Mucosa of descending colon (tissue), 3 donors: ENCODE measurements at regions not wholly inside any gene's neighbourhood (a gene's known extent, or its start where the extent isn't known, plus 50 kb on each side); places are given as distances from the start of the nearest gene placed in this dataset.

Experiments used
- ATAC-seq: fragments of 200-7000 bp; cut with Tn5 transposase; one replicate; pipeline ENCODE4 v1.9.1; 2020; ENCODE audit warnings: mild to moderate bottlenecking, moderate library complexity
- DNase-seq, 3 donors: peaks; one replicate each; pipeline ENCODE4 v3.0.0-alpha.2; 2020
- H3K36me3 ChIP-seq: fragments of 200-600 bp; one replicate; pipeline ENCODE4 v1.8.0; 2021; ENCODE audit warnings: low read depth, mild to moderate bottlenecking
- H3K4me1 ChIP-seq: fragments of 200-600 bp; one replicate; pipeline ENCODE4 v1.8.0; 2021; ENCODE audit warnings: low read depth, mild to moderate bottlenecking
- H3K4me3 ChIP-seq: fragments of 200-600 bp; one replicate; pipeline ENCODE4 v1.8.0; 2021; ENCODE audit warnings: mild to moderate bottlenecking
- H3K9me3 ChIP-seq: fragments of 200-600 bp; one replicate; pipeline ENCODE4 v1.8.0; 2021; ENCODE audit warnings: mild to moderate bottlenecking
- intact Hi-C, 2 donors: fragments of 100-400 bp; cut with DNase I in 1 of 2; cut with micrococcal nuclease in 1 of 2; formaldehyde crosslinking; loops; one replicate each; pipeline versions ENCODE4 v1.11.0 to v1.11.1; 2022; cut with DNase I, micrococcal nuclease
- TF ChIP-seq, protein P1 (sequence below): fragments of 200-600 bp; IDR thresholded peaks from one replicate; pipeline ENCODE4 v1.8.0; 2022; ENCODE audit warnings: antibody characterized with exemption, mild to moderate bottlenecking
- donor health status: DM: no; HTN: no; CAD: no; lungs with moderate emphysema.
- donor health status: DM: no; HTN: no; CAD: no.
- donor health status: DM: no; HTN: yes; CAD: no.

DNA sequence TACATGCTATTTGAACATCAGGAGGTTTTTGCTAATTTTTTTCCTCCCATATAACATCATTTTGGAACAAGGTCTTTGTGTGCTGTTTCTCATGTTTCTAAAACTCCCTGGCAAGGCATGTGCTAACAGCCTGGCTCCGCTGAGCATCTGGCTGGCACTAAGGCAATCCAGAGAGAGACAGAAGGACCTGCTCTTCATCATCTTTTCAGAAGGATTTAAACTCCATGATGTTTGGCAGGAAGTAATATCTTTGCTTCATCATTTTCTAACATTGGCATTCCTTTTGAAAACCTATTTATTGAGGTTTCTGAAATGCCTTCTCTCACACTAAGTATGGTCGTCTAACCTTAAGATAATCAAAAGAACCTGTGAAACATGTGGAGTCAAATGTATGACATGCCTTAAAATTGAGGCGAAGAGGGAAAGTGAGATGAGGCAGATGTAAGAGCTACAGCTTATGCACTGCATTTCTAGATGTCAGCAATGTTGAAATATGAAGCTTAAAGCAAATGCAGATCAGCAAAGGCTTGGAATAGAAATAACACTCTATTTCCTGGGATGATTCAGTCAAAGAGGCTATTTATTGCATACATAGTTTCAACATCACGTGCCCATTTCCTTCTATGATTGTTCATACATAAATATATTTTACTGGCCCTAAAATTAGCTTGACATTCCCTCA is 592.0 kb downstream of the ZNF385D start:
- DNase-seq (no peak), ATAC-seq (no peak)
- Histone ChIP-seq H3K36me3 (no peaks in the 10 kb centered on the region), H3K4me3 (no peak overlapping the region), H3K4me1 (no peaks in the 10 kb centered on the region), H3K9me3 (peaks cover 25% of the 10 kb centered on the region)
- TF ChIP-seq, protein P1, sequence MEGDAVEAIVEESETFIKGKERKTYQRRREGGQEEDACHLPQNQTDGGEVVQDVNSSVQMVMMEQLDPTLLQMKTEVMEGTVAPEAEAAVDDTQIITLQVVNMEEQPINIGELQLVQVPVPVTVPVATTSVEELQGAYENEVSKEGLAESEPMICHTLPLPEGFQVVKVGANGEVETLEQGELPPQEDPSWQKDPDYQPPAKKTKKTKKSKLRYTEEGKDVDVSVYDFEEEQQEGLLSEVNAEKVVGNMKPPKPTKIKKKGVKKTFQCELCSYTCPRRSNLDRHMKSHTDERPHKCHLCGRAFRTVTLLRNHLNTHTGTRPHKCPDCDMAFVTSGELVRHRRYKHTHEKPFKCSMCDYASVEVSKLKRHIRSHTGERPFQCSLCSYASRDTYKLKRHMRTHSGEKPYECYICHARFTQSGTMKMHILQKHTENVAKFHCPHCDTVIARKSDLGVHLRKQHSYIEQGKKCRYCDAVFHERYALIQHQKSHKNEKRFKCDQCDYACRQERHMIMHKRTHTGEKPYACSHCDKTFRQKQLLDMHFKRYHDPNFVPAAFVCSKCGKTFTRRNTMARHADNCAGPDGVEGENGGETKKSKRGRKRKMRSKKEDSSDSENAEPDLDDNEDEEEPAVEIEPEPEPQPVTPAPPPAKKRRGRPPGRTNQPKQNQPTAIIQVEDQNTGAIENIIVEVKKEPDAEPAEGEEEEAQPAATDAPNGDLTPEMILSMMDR = no peak
- intact Hi-C loops = no loop called here

DNA sequence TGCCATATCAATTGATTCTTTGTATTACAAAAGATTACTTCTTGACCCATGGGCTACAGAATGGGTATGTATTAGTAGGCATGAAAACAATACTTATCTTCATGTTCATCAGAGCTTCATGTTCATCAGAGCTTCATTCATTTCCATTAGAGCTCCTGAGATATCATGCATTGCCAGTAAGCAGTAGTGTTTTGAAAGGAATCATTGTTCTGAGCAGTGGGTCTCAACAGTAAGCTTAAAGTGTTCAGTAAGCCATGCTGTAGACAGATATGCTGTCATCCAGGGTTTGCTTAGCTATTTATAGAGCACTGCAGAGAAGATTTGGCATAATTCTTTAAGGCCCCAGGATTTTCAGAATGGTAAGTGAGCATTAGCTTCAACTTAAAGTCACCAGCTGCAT is 596.1 kb downstream of the ZNF385D start:
- no peaks in the 10 kb centered on the region for H3K36me3 ChIP-seq
- TF ChIP-seq, protein P1 = no peak
- no peak for ATAC-seq
- peaks cover 22% of the 10 kb centered on the region for H3K9me3 ChIP-seq
- H3K4me3 ChIP-seq = no peak overlapping the region
- DNase-seq = no peak
- intact Hi-C loops = no loop called here
- no peaks in the 10 kb centered on the region for H3K4me1 ChIP-seq

DNA sequence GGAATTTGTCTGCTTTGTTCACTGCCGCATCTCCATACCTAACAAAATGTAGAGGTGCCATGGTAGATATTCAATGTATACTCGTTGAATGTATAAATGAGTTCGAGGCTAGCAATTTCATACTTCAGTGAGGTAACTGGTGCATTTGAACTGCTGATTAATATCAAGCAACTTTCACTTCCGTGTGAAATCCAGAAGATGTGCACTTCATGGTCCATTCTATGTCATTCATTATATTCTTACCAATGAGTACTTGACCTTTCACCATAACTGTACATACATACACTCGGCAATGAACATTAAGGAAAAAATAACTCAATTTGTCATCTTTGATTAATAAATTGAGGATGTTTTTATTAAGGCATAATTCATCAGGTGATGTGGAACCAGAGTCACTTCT is 598.5 kb downstream of the ZNF385D start:
- H3K4me1 ChIP-seq = no peaks in the 10 kb centered on the region
- H3K9me3 ChIP-seq = peaks cover 18% of the 10 kb centered on the region
- intact Hi-C loops = no loop called here
- no peaks in the 10 kb centered on the region for H3K36me3 ChIP-seq
- DNase-seq (no peak), ATAC-seq (no peak)
- no peak overlapping the region for H3K4me3 ChIP-seq
- TF ChIP-seq, protein P1 = no peak

DNA sequence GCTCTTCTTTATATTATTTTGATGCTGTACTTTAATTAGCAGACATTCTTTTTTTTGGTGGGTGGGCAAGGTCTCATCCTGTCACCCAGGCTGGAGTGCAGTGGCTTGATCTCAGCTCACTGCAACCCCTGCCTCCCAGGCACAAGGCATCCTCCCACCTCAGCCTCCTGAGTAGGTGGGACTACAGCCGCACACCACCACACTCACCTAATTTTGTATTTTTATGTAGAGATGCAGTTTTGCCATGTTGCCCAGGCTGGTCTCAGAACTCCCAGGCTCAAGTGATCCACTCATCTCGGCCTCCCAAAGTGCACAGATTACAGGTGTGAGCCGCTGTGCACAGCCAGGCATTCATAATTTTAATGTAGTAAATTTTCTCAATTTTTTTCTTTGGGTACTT is 608.1 kb downstream of the ZNF385D start:
- Histone ChIP-seq H3K4me1 (no peaks in the 10 kb centered on the region), H3K4me3 (no peak overlapping the region), H3K36me3 (no peaks in the 10 kb centered on the region), H3K9me3 (peaks cover 12% of the 10 kb centered on the region)
- ATAC-seq (no peak), DNase-seq (no peak)
- TF ChIP-seq, protein P1 = no peak
- intact Hi-C loops = no loop called here

DNA sequence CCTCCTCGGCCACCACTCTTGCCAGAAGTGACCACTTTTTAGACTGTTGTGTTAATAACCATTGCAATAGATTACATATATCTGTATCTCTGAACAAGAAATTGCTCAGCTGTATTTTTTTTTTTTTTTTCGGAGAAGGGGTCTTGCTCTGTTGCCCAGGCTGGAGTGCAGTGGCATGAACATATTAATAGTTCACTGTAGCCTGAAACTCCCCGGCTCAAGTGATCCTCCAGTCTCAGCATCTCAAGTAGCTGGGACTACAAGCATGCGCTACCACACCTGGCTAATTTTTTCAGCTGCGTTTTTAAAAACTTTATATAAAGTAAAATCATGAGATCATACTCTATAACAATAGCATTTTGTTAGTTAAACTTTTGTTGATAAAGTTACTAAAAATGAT is 609.0 kb downstream of the ZNF385D start:
- TF ChIP-seq, protein P1 = no peak
- no peak overlapping the region for H3K4me3 ChIP-seq
- H3K36me3 ChIP-seq = no peaks in the 10 kb centered on the region
- no peak for DNase-seq
- no peaks in the 10 kb centered on the region for H3K4me1 ChIP-seq
- no peak for ATAC-seq
- peaks cover 12% of the 10 kb centered on the region for H3K9me3 ChIP-seq
- intact Hi-C loops = no loop called here

DNA sequence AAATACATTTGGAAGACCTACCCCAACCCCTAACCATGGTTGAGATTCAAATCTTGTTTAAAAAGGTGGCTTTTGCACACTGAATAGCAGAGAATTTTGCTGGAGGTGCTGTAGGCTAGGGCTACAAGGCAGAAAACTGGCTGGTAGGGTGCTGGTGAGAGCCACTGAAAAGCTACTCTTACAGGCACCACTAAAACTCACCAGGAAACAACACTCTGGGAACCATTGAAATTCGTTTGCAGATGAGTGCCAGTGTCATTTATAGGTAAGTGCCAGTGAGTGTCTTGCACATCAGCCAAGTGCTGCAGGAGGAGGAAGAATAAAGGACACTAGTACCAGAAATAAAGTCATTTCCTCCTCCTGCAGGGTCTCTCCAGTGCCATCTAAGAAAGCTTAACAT is 610.2 kb downstream of the ZNF385D start:
- Histone ChIP-seq H3K4me3 (no peak overlapping the region), H3K36me3 (no peaks in the 10 kb centered on the region), H3K4me1 (no peaks in the 10 kb centered on the region), H3K9me3 (peaks cover 17% of the 10 kb centered on the region)
- ATAC-seq = no peak
- intact Hi-C loops = no loop called here
- no peak for DNase-seq
- TF ChIP-seq, protein P1 = no peak
